Medulla oblongata (tissue), 1 donor: ENCODE measurements at regions not wholly inside any gene's neighbourhood (a gene's known extent, or its start where the extent isn't known, plus 50 kb on each side); places are given as distances from the start of the nearest gene placed in this dataset.

Source experiments
- DNase-seq: peaks from one replicate; pipeline ENCODE4 v3.0.0-alpha.2; 2015; ENCODE audit errors: extremely low spot score

DNA sequence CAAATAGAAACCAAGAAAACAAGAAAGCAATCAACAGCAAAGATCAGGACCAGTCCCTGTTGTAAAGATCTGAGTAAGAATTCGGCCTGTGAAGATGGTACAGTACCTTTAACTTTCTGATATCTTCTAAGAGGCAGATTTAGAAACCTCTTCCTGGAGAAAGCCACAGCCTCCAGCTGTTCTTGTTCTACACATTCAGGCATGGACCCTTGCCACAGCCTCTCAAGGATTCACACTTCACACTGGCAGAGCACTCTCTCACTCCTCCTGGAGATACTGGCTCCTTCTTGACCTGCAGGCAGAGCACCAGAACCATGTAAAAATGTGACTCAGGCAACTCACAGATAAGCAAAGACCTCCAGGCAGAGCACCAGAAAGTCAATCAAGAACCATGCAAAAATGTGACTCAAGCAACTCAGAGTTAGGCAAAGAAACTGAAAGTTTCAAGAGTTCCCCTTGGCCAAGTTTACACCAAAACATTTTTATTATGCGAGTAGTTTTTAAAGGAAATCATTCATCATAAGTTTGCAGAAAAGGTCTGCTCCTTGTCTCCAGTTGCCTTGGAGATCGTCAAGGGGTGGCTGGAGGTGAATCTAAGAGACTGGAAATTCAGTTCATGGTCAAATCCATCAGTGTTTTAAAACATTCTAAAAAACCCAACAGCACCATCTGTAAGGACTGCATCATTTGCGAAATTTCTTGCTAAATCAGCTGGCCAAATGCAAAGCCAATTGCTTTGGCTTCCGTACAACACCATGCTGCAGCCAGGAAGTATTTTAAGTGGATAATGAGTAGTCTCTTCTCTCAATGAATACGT is 119.3 kb upstream of the MDM1 start:
- DNase-seq: peak; percentile 12

DNA sequence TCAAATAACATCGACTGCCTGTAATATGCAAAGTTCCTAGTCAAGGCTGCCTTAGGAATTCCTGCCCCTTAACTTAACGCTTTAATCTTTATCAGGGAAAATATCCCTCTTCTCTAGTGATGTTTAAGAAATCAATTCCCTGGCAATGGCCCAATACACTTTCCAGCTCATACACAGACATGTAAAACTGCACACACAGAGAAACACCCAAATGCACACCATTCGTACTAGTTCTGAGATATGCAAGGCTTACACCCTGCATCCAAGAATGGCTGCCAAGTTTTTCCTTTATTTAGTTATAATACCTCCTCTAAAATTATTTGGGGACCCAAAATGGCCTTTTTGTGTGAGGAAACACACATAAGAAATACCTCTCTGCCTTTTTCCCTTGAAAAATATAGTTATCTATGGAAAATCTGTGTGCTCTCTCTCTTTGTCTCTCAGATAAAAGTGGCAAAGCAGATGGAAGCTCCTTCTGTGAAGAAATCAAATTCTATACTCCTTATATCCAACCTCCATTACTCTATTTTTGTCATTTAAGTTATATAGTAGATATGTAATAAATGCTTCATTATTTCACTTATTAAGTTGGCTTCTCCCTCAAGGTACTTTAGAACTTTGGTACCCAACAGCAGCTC is 120.0 kb upstream of the MDM1 start:
- DNase-seq: no peak

DNA sequence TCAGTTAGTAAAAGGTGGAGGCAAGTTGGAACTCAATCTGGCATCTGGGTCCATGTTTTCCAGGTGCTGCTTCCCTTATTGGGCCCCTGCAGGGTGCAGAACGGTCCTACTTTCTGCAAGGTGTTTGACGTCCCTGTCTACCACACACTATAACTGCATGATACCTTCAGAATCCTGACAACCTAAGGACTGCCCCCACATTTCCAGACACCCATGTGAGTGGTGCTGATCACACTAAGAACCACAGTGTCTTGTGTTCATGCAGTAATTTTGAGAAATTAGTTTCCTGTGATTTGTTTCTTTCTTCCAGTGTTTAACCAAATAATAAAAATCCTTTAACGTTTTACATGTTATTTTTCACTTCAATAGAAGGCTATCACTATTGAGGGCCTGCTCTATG is 121.1 kb upstream of the MDM1 start:
- DNase-seq: no peak

GRCh38 chr12:68453876-68454275 is 121.7 kb upstream of the MDM1 start:
- DNase-seq: no peak

DNA sequence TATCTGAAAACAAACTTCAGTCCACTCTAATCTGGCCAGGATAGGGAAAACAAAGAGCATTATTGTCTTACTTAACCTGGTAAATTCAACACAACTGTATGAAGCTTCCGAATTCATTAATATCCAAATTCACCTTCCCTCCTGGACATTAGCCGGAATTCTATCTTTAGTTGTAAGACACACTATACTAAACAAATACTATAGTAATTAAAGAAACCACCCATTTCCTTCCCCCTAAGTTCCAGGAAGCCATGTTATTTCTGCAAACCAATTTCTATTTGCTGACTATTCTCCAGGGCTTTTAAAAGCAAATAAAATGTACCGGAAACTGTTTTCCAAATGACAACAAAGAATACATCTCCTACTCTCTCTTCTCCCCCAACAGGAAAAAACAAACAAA is 122.7 kb upstream of the MDM1 start:
- no peak for DNase-seq

DNA sequence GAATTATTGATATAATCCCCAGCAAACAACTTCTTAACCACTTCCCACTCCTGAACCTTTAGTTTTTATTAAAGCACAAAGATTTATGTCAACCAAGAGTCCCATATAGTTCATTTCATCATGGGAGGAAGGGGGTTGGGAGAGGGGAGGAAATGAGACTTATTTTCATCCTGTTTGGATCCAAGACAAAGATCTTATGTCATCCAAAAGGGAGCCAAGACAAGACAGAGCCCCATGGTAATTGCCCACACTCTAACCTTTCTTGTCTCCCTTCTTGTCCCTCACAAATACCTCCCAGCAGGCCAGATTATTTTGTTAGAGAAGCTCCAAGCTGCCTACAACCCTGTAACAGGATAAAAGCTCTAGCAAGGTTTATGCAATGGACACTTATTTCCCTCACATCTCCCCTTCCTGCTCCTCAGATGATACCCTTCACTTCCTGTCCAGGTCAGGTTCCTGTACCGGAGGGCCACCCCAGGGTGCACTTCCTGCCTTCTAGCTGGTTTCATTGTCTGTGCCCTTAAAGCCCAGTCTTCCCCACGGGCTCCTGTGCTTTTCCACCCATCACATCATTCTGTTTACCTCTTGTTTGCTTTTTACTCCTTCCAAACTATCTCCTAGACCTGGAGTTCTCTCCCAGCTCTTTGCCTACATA is 123.7 kb upstream of the MDM1 start:
- DNase-seq: no peak

GRCh38 chr12:68458866-68459265 is 126.7 kb upstream of the MDM1 start:
- DNase-seq: no peak

- DNase-seq: no peak
These were observed 128.1 kb upstream of the MDM1 start for GRCh38 chr12:68460236-68460635.

DNA sequence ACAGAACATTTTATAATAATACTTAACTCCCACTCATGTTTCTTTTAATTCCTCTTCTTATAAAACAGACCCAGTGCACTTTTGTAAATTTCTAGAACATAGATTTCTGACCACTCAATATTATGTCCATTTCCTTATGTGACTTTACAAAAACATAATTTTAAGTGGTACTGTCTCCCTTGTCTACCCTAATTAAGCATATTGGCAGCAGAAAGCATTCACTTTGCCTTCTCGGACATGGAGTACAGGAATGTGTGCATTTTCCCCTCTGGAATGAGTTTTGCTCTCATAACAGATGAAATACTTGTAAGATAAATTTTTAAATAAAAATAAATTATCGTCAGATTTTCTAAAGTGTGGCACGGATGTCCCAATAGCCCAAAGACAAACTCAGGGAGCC is 129.5 kb upstream of the MDM1 start:
- DNase-seq: no peak

GRCh38 chr12:68462803-68463202 is 130.6 kb upstream of the MDM1 start:
- no peak for DNase-seq

- no peak for DNase-seq
These were observed 133.1 kb upstream of the MDM1 start for GRCh38 chr12:68465227-68465626.

- no peak for DNase-seq
These were observed 135.4 kb upstream of the MDM1 start for GRCh38 chr12:68467514-68467913.

GRCh38 chr12:68468036-68468435 is 135.9 kb upstream of the MDM1 start:
- no peak for DNase-seq

DNA sequence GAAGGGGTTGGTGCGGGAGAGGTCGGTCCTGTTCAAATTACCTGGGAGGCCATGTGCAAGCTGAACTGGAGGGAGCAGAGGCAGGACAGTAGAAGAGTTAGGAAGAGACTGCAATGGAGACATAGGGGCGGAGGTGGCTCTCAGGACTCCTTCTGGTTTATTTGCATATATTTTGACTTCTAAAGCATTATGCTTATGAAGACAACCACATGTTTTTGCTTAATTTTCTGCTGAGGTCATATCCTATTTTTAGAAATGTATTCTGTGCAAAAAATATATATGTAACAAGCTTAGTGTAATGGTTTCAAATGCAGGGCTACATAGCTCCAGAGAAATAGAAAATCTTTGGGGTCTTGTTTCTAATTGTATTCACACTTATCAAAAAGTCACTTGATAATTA is 137.0 kb upstream of the MDM1 start:
- no peak for DNase-seq

- no peak for DNase-seq
These were observed 138.6 kb upstream of the MDM1 start for GRCh38 chr12:68470664-68471328.

- no peak for DNase-seq
These were observed 136.1 kb upstream of the RAP1B start for GRCh38 chr12:68474467-68475204.

DNA sequence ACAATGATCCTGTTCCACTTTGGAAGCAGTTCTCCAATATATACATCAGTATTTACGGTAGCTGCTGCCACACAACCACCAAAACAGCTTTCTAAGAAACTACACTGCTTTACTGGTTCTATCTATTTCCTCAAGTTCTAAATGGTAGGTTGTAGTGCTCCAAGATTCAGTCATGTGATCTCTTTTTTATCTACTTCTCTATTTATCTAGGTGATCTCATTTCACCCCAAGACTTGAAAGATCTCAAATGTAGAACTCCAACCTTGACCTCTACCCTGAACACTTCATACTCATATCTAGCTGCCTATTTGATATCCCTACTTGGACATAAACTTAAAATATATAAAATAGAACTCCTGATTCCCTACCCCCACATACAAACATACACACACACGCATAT is 133.9 kb upstream of the RAP1B start:
- no peak for DNase-seq

DNA sequence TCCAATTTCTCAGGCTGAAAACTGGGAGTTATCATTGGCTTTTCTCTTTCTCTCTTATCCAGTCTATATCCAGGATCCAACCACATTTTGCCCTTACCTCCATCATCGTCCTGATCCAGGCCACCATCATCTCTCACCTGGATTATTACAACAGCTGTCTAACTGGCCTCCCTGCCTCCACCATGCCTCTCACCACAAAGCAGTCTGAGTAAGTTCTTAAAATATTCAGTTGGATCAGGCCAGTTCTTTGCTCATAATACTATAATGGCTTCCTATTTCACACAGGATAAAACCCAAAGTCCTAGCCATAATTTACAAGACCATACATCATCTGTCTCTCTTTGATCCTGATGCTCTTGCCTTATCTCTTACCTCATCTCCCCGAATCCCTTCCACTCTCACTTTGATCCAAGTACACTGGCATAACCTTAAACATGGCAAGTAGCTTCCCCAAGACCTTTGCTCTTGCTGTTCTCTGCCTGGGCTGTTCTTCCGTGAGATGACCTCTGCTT is 133.4 kb upstream of the RAP1B start:
- DNase-seq: no peak

DNA sequence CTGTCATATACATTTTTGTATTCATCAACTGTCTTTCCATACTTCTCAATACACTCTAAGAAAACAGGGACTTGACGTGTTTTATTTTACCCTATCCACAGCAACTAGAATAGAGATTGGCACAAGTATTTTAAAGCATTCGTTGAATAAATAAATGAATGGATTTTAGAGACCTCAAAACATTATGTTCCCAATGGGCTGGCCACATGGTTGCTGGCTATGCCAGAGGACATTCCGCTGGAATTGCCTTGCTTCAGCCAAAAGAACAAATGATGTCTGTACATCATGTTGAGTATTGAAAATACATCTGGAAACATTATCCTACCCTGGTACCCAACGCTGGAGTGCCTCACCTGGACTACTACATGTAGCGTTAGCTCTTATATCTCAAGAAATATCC is 132.8 kb upstream of the RAP1B start:
- no peak for DNase-seq

- no peak for DNase-seq
These were observed 132.0 kb upstream of the RAP1B start for GRCh38 chr12:68478516-68479260.
